HCT116 (cell line): ENCODE measurements at regions not wholly inside any gene's neighbourhood (a gene's known extent, or its start where the extent isn't known, plus 50 kb on each side); places are given as distances from the start of the nearest gene placed in this dataset.

ENCODE experiments used
- ATAC-seq: fragments of 200-7000 bp; cut with Tn5 transposase; 2 replicates; pipeline ENCODE4 v1.9.1; 2020; ENCODE audit warnings: mild to moderate bottlenecking, moderate library complexity
- BruUV-seq: library from RNA; stranded (reverse); fragments of 400-500 nt; replicated peaks from 2 replicates; lab custom pipeline; 2021; lab: Mats Ljungman, UMichigan
- CTCF ChIA-PET: fragments of 300-600 bp; sonication (Branson Sonifier 250); formaldehyde crosslinking; loops from one replicate; lab custom pipeline; 2021; ENCODE audit warnings: antibody characterized with exemption; lab: Charles Lee
- POLR2A ChIA-PET: fragments of 300-600, 350-600 bp; sonication (Branson Sonifier 250); formaldehyde crosslinking; loops from one replicate; lab custom pipeline; 2021; ENCODE audit warnings: antibody characterized with exemption; lab: Charles Lee
- RAD21 ChIA-PET, 2 experiments: fragments of 300-600 bp; sonication (Branson Sonifier 250); formaldehyde crosslinking; loops; one replicate each; lab custom pipeline; 2023; ENCODE audit warnings: low total read pairs in 2 of 2; ENCODE audit not compliant: uncharacterized antibody in 2 of 2, unreplicated experiment in 2 of 2, low non-redundant PET in 1 of 2; lab: Charles Lee
- DNase-seq: peaks from one replicate; pipeline ENCODE4 v3.0.0-alpha.2; 2010; ENCODE audit warnings: low read depth, low spot score
- H2AFZ ChIP-seq: fragments of 200-600 bp; shearing (Covaris generic), sonication (generic); 2 replicates; pipeline ENCODE4 v1.6.1; 2017; ENCODE audit warnings: low read depth, mixed run types, mixed read lengths, antibody characterized with exemption, low read length; ENCODE audit not compliant: poor library complexity, severe bottlenecking
- H3K27ac ChIP-seq: 2 replicates; pipeline ENCODE4 v1.5.1; 2012; ENCODE audit warnings: low read depth, low read length
- H3K27me3 ChIP-seq: fragments of 200-600 bp; sonication (generic); 2 replicates; pipeline ENCODE4 v1.6.1; 2016; ENCODE audit warnings: mixed run types, low read length, mixed read lengths; ENCODE audit not compliant: insufficient read depth
- H3K36me3 ChIP-seq, 2 experiments: fragments of 200-500 bp in 1 of 2; fragments of 200-600 bp in 1 of 2; sonication (Bioruptor generic) in 1 of 2; sonication (generic) in 1 of 2; 2 replicates each; pipeline versions ENCODE4 v1.5.1 to v1.6.1; 2014 to 2016; ENCODE audit warnings: low read length in 2 of 2, inconsistent platforms in 1 of 2, mixed read lengths in 1 of 2, mixed run types in 1 of 2; ENCODE audit not compliant: insufficient read depth in 2 of 2, control insufficient read depth in 1 of 2
- H3K4me1 ChIP-seq, 2 experiments: fragments of 200-600 bp in 1 of 2; sonication (generic) in 1 of 2; 2 replicates each; pipeline versions ENCODE4 v1.5.1 to v1.6.1; 2012 to 2017; ENCODE audit warnings: low read length in 2 of 2, inconsistent platforms in 1 of 2, mild to moderate bottlenecking in 1 of 2, mixed read lengths in 1 of 2, mixed run types in 1 of 2, moderate library complexity in 1 of 2; ENCODE audit not compliant: insufficient read depth in 2 of 2, control insufficient read depth in 1 of 2
- H3K4me2 ChIP-seq: fragments of 200-600 bp; sonication (generic); 2 replicates; pipeline ENCODE4 v1.6.1; 2017; ENCODE audit warnings: mixed run types, low read length, mixed read lengths
- H3K4me3 ChIP-seq, 2 experiments: fragments of 200-600 bp in 1 of 2; sonication (generic) in 1 of 2; replicated peaks in 1 of 2; 2 replicates each; pipeline ENCODE4 v1.5.1; 2011 to 2016; ENCODE audit warnings: low read length in 2 of 2, control low read depth in 1 of 2, low read depth in 1 of 2, mild to moderate bottlenecking in 1 of 2, mixed read lengths in 1 of 2, mixed run types in 1 of 2
- H3K79me2 ChIP-seq: fragments of 200-600 bp; sonication (generic); 2 replicates; pipeline ENCODE4 v1.6.1; 2017; ENCODE audit warnings: mild to moderate bottlenecking, mixed run types, low read length, moderate library complexity, mixed read lengths; ENCODE audit not compliant: insufficient read depth
- H3K9ac ChIP-seq: fragments of 200-600 bp; sonication (generic); 2 replicates; pipeline ENCODE4 v1.6.1; 2016; ENCODE audit warnings: low read length, mixed read lengths
- H3K9me2 ChIP-seq: fragments of 200-600 bp; sonication (generic), shearing (Covaris generic); 2 replicates; pipeline ENCODE4 v1.6.1; 2017; ENCODE audit warnings: mixed run types, mild to moderate bottlenecking, moderate library complexity; ENCODE audit not compliant: insufficient read depth
- H3K9me3 ChIP-seq, 2 experiments: fragments of 200-500 bp in 1 of 2; fragments of 200-600 bp in 1 of 2; sonication (Bioruptor generic) in 1 of 2; sonication (generic) in 1 of 2; 2 replicates each; pipeline ENCODE4 v1.6.1; 2014 to 2017; ENCODE audit warnings: low read length in 2 of 2, mixed read lengths in 2 of 2, inconsistent platforms in 1 of 2, low read depth in 1 of 2, mild to moderate bottlenecking in 1 of 2, mixed run types in 1 of 2, moderate library complexity in 1 of 2; ENCODE audit not compliant: control insufficient read depth in 1 of 2, insufficient read depth in 1 of 2
- H4K20me1 ChIP-seq: fragments of 200-600 bp; sonication (generic), shearing (Covaris generic); 2 replicates; pipeline ENCODE4 v1.6.1; 2017; ENCODE audit warnings: mixed run types, mild to moderate bottlenecking, moderate library complexity; ENCODE audit not compliant: insufficient read depth
- ATF3 ChIP-seq: IDR thresholded peaks from 2 replicates; pipeline ENCODE4 v1.6.1; 2012
- CBX3 ChIP-seq: IDR thresholded peaks from 2 replicates; pipeline ENCODE4 v1.6.1; 2012; ENCODE audit warnings: low read depth
- CEBPB ChIP-seq: IDR thresholded peaks from 2 replicates; pipeline ENCODE4 v1.6.1; 2012; ENCODE audit warnings: low read depth
- EGR1 ChIP-seq: IDR thresholded peaks from 2 replicates; pipeline ENCODE4 v1.6.1; 2012; ENCODE audit warnings: low read depth
- EZH2 ChIP-seq: fragments of 200-600 bp; sonication (generic); IDR thresholded peaks from 2 replicates; pipeline ENCODE4 v1.6.1; 2017; ENCODE audit warnings: antibody characterized with exemption, mixed run types
- EZH2phosphoT487 ChIP-seq: fragments of 200-600 bp; IDR thresholded peaks from 2 replicates; pipeline ENCODE4 v1.6.1; 2018; ENCODE audit warnings: antibody characterized with exemption, borderline replicate concordance
- FOSL1 ChIP-seq: IDR thresholded peaks from 2 replicates; pipeline ENCODE4 v1.6.1; 2012; ENCODE audit warnings: low read depth
- JUND ChIP-seq: IDR thresholded peaks from 2 replicates; pipeline ENCODE4 v1.6.1; 2012
- MAX ChIP-seq: IDR thresholded peaks from 2 replicates; pipeline ENCODE4 v1.6.1; 2012
- POLR2A ChIP-seq: IDR thresholded peaks from 2 replicates; pipeline ENCODE4 v1.7.0; 2011; ENCODE audit warnings: borderline replicate concordance; ENCODE audit not compliant: insufficient read depth, insufficient read length; ENCODE audit errors: extremely low read depth
- POLR2AphosphoS5 ChIP-seq: IDR thresholded peaks from 2 replicates; pipeline ENCODE4 v1.6.1; 2011; ENCODE audit warnings: mild to moderate bottlenecking, low read depth, low read length, moderate library complexity
- RAD21 ChIP-seq: IDR thresholded peaks from 2 replicates; pipeline ENCODE4 v1.6.1; 2012; ENCODE audit warnings: low read depth, mild to moderate bottlenecking
- REST ChIP-seq: IDR thresholded peaks from 2 replicates; pipeline ENCODE4 v1.6.1; 2012; ENCODE audit warnings: low read depth
- SIN3A ChIP-seq: IDR thresholded peaks from 2 replicates; pipeline ENCODE4 v1.6.1; 2012; ENCODE audit warnings: low read depth
- SRF ChIP-seq: IDR thresholded peaks from 2 replicates; pipeline ENCODE4 v1.6.1; 2012; ENCODE audit warnings: low read depth
- TCF7L2 ChIP-seq: IDR thresholded peaks from 2 replicates; pipeline ENCODE4 v1.7.0; 2011; ENCODE audit warnings: borderline replicate concordance, inconsistent platforms; ENCODE audit not compliant: insufficient read depth, insufficient read length; ENCODE audit errors: extremely low read depth
- YY1 ChIP-seq: IDR thresholded peaks from 2 replicates; pipeline ENCODE4 v1.6.1; 2011; ENCODE audit warnings: low read length, low read depth, moderate library complexity, mild to moderate bottlenecking; ENCODE audit not compliant: insufficient replicate concordance; ENCODE audit errors: extremely low read depth
- ZBTB33 ChIP-seq: IDR thresholded peaks from 2 replicates; pipeline ENCODE4 v1.6.1; 2011; ENCODE audit warnings: mild to moderate bottlenecking, low read length, moderate library complexity; ENCODE audit not compliant: insufficient replicate concordance; ENCODE audit errors: extremely low read depth
- ZNF274 ChIP-seq: fragments of 200-500 bp; sonication (Bioruptor generic); IDR thresholded peaks from 2 replicates; pipeline ENCODE4 v1.6.1; 2014; ENCODE audit warnings: mild to moderate bottlenecking, low read depth, low read length, inconsistent platforms
- intact Hi-C: fragments of 100-400 bp; cut with micrococcal nuclease; formaldehyde crosslinking; loops from 2 replicates; pipeline ENCODE4 v1.10.0; 2022

- Histone ChIP-seq H3K79me2 (no peaks in the 10 kb centered on the region), H3K4me2 (no peak overlapping the region), H4K20me1 (no peaks in the 10 kb centered on the region), H3K27me3 (no peaks in the 10 kb centered on the region), H3K36me3 (no peaks in the 10 kb centered on the region), H3K9me2 (no peaks in the 10 kb centered on the region)
- CTCF ChIA-PET: no interaction called here
- TF ChIP-seq EZH2 (no peak), RAD21 (no peak), JUND (no peak), POLR2A (no peak), MAX (no peak), YY1 (no peak), SIN3A (no peak), EGR1 (no peak), ZBTB33 (no peak), TCF7L2 (no peak), CBX3 (no peak), EZH2phosphoT487 (no peak), POLR2AphosphoS5 (no peak), CEBPB (no peak), REST (no peak), ZNF274 (no peak), ATF3 (no peak), FOSL1 (no peak), SRF (no peak)
- TF ChIP-seq, all 23 proteins: peak for 0
- no peak overlapping the region for H2AFZ ChIP-seq
- no peak for DNase-seq
- H3K27ac ChIP-seq: no peak overlapping the region
- POLR2A ChIA-PET: no interaction called here
- H3K4me3 ChIP-seq: no peak overlapping the region
- no peak overlapping the region for H3K9ac ChIP-seq
- intact Hi-C loops: no loop called here
- BruUV-seq: no TSS peak
- H3K4me1 ChIP-seq: no peaks in the 10 kb centered on the region
- no peaks in the 10 kb centered on the region for H3K9me3 ChIP-seq
- ATAC-seq: no peak
- RAD21 ChIA-PET: no interaction called here
Observed at GRCh38 chrX:28039258-28039657, 58.0 kb upstream of the DCAF8L1 start.
